Body of pancreas (tissue), 4 donors: ENCODE measurements at regions not wholly inside any gene's neighbourhood (a gene's known extent, or its start where the extent isn't known, plus 50 kb on each side); places are given as distances from the start of the nearest gene placed in this dataset.
A peak's percentile ranks its signal among the peaks of the same experiment; 100 is the strongest.

Experiments used
- ATAC-seq: fragments of 150-250 bp; one replicate; pipeline ENCODE4 v1.9.1; 2016
- DNase-seq, 4 donors: peaks; one replicate each; pipeline ENCODE4 v3.0.0-alpha.2; 2019
- H3K27ac ChIP-seq, 4 donors: fragments of 200-600 bp; sonication (generic); 1 replicate in 3 of 4; 2 replicates in 1 of 4; pipeline versions ENCODE4 v1.5.1 to v1.6.1; 2016 to 2019; ENCODE audit warnings: mild to moderate bottlenecking in 1 of 4, mixed read lengths in 1 of 4, moderate library complexity in 1 of 4
- H3K27me3 ChIP-seq, 2 donors: fragments of 200-600 bp; sonication (generic); one replicate each; pipeline ENCODE4 v1.6.0; 2016; ENCODE audit warnings: mild to moderate bottlenecking in 1 of 2
- H3K36me3 ChIP-seq, 2 donors: fragments of 200-600 bp; sonication (generic); replicated peaks in 1 of 2; 2 replicates each; pipeline ENCODE4 v1.5.1; 2016; ENCODE audit warnings: low read depth in 2 of 2; ENCODE audit not compliant: insufficient read depth in 1 of 2
- H3K4me1 ChIP-seq: fragments of 200-600 bp; sonication (generic); one replicate; pipeline ENCODE4 v1.6.0; 2016
- H3K4me3 ChIP-seq, 2 donors: fragments of 200-600 bp; sonication (generic); 1 replicate in 1 of 2; 2 replicates in 1 of 2; pipeline ENCODE4 v1.5.1; 2016 to 2019
- H3K9me3 ChIP-seq, 3 donors: fragments of 200-600 bp; sonication (generic); 1 replicate in 2 of 3; 2 replicates in 1 of 3; pipeline ENCODE4 v1.5.1; 2016
- CTCF ChIP-seq, 7 experiments: fragments of 450-650 bp in 4 of 7; fragments of 200-600 bp in 3 of 7; sonication (generic) in 3 of 7; IDR thresholded peaks; one replicate each; pipeline ENCODE4 v1.5.1; 2016 to 2019; ENCODE audit warnings: antibody characterized with exemption in 7 of 7
- POLR2A ChIP-seq, 3 donors: fragments of 450-650 bp; IDR thresholded peaks; one replicate each; pipeline ENCODE4 v1.6.1; 2016; ENCODE audit warnings: antibody characterized with exemption in 3 of 3, mild to moderate bottlenecking in 2 of 3
- WGBS, 2 donors: methylation state at CpG; one replicate each; pipeline ENCODE4 v1.1.5; 2017; 5-methylcytosine and 5-hydroxymethylcytosine counted together
- intact Hi-C: fragments of 100-400 bp; cut with DNase I; formaldehyde crosslinking; loops from one replicate; pipeline ENCODE4 v1.15.1; 2023

GRCh38 chr2:19784456-19784855 lies 117.3 kb downstream of the TTC32 start:
- Histone ChIP-seq H3K9me3 (no peaks in the 10 kb centered on the region), H3K27me3 (no peaks in the 10 kb centered on the region), H3K4me3 (no peak overlapping the region), H3K27ac (no peak overlapping the region), H3K36me3 (no peaks in the 10 kb centered on the region), H3K4me1 (no peaks in the 10 kb centered on the region)
- intact Hi-C loops = no loop called here
- no peak for DNase-seq
- no peak for TF ChIP-seq POLR2A (IDR thresholded peaks at IDR 0.05)
- TF ChIP-seq CTCF (IDR thresholded peaks at IDR 0.05) = no peak
- no peak for ATAC-seq
- WGBS, 2 donors = 92 to 100% methylated on average over 2 to 5 of the region's 5 CpGs

- no peaks in the 10 kb centered on the region for H3K27me3 ChIP-seq
- intact Hi-C loops = no loop called here
- H3K36me3 ChIP-seq = no peaks in the 10 kb centered on the region
- WGBS, 2 donors = 83 to 88% methylated on average over 2 of the region's 2 CpGs
- no peaks in the 10 kb centered on the region for H3K9me3 ChIP-seq
- DNase-seq = no peak
- no peaks in the 10 kb centered on the region for H3K4me1 ChIP-seq
- no peak for ATAC-seq
- no peak overlapping the region for H3K4me3 ChIP-seq
- no peak overlapping the region for H3K27ac ChIP-seq
- TF ChIP-seq POLR2A (IDR thresholded peaks at IDR 0.05) (no peak), CTCF (IDR thresholded peaks at IDR 0.05) (no peak)
Measured at GRCh38 chr2:19783935-19784334, 117.8 kb downstream of the TTC32 start.

GRCh38 chr2:19776941-19777514 lies 124.8 kb downstream of the TTC32 start:
- peak overlapping the region in 2 of 4 donors; percentile 22 to 46 for H3K27ac ChIP-seq

GRCh38 chr2:19775838-19776237 lies 125.9 kb downstream of the TTC32 start:
- ATAC-seq (no peak), DNase-seq (peak in 2 of 4 donors; percentile 25 to 29)
- WGBS, 2 donors = 68 to 72% methylated on average over 6 of the region's 6 CpGs
- no peak overlapping the region for H3K4me3 ChIP-seq
- H3K36me3 ChIP-seq = no peaks in the 10 kb centered on the region
- no peaks in the 10 kb centered on the region for H3K9me3 ChIP-seq
- intact Hi-C loops = no loop called here
- TF ChIP-seq CTCF (IDR thresholded peaks at IDR 0.05) = no peak
- no peak for TF ChIP-seq POLR2A (IDR thresholded peaks at IDR 0.05)
- peaks cover 19% of the 10 kb centered on the region for H3K4me1 ChIP-seq
- H3K27me3 ChIP-seq = no peaks in the 10 kb centered on the region
- H3K27ac ChIP-seq = no peak overlapping the region

More at GRCh38 chr2:19776941-19777514, 124.8 kb downstream of the TTC32 start:
- Histone ChIP-seq H3K36me3 (no peaks in the 10 kb centered on the region), H3K27me3 (no peaks in the 10 kb centered on the region), H3K4me3 (no peak overlapping the region), H3K4me1 (peaks cover 19% of the 10 kb centered on the region), H3K9me3 (no peaks in the 10 kb centered on the region)
- 23 to 50% methylated on average over 2 to 6 of the region's 6 CpGs for WGBS, 2 donors
- peak; percentile 95 for ATAC-seq
- peak; percentile 81 to 92 (median 88) for DNase-seq
- intact Hi-C loops = no loop called here
- TF ChIP-seq CTCF (IDR thresholded peaks at IDR 0.05) (no peak), POLR2A (IDR thresholded peaks at IDR 0.05) (no peak)

GRCh38 chr2:19775315-19775714 lies 126.5 kb downstream of the TTC32 start:
- Histone ChIP-seq H3K36me3 (no peaks in the 10 kb centered on the region), H3K4me3 (no peak overlapping the region), H3K27ac (no peak overlapping the region), H3K9me3 (no peaks in the 10 kb centered on the region), H3K27me3 (no peaks in the 10 kb centered on the region), H3K4me1 (peaks cover 19% of the 10 kb centered on the region)
- 93 to 94% methylated on average over 5 of the region's 5 CpGs for WGBS, 2 donors
- DNase-seq = no peak
- TF ChIP-seq CTCF (IDR thresholded peaks at IDR 0.05) (no peak), POLR2A (IDR thresholded peaks at IDR 0.05) (no peak)
- intact Hi-C loops = no loop called here
- no peak for ATAC-seq
